ENCODE measurements at regions not wholly inside any gene's neighbourhood (a gene's known extent, or its start where the extent isn't known, plus 50 kb on each side); places are given as distances from the start of the nearest gene placed in this dataset.

DNA sequence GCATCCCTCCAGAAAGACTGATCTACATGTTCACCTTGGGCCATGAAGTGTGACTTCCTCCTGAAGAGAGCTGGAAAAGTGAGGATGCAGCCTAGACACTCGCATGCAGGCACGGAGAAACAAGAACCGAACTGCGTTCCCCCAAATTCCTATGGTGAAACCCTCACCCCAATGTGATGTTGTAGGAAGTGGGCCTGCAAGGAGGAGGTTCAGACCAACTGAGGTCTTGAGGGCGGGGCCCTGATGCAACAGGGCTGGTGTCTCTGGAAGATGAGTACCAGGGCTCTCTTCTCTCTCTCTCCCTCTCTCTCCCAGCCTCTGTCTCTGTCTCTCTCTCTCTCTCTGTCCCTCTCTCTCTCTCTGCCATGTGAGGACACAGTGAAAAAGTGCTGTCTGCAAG, 501.1 kb downstream of the BRD1 start:
- no peak for TF ChIP-seq GATA3 (IDR thresholded peaks at IDR 0.05; ENCODE audit: low read depth, low read length)
- TF ChIP-seq GATA2 (IDR thresholded peaks at IDR 0.05; ENCODE audit: low read depth, low read length) = no peak
